NCI-H748 treated with DMSO at 0.1 percent for 48 hours (cell line): ENCODE measurements at regions not wholly inside any gene's neighbourhood (a gene's known extent, or its start where the extent isn't known, plus 50 kb on each side); places are given as distances from the start of the nearest gene placed in this dataset.
"Not testable (repeated sequence)": the region's sequence is repeated elsewhere in the genome, so short reads cannot be mapped to it uniquely, and the experiment has no call there.

Experiments used
- DNase-seq: peaks from one replicate; lab custom pipeline; 2025; lab: John Stamatoyannopoulos, UW

DNA sequence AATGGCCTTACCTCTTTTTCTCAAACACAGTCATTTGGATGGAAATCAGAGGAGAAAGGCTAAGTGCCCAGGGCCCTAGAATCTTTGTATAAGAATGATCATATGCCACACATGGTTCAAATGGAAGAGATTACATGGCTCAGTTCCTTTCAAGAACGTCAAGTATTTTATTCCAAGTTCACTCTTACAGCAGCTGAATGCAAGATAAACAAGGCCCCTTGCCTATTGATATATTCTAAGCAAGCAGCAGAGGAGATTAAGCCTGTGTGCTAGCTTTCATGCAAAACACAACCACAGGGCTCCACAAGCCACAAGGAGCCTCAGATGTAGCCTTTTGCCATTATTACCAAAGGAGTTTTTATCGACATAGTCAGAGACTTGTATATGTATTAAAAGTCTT, 55.3 kb upstream of the SLCO6A1 start:
- no peak for DNase-seq

DNA sequence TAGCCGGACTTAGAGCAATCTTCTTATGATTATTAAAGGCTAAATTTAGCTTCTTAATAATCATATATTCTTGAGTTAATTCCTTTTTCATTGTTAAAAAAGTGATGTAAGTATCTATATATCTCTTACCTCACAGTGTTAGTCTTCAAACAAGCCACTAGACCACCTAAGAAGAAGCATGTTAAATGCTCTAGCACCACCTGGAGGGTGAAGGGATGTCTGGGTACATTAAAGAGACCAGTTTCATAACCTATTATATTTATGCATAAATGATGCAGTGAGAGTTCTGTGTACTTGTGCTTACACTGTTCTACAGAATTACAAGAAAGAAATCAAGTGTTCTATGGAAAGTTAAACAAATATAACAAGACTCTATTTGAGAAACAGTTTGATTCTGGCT, 55.9 kb upstream of the SLCO6A1 start:
- DNase-seq: peak; percentile 25

GRCh38 chr5:102561894-102562760, 63.3 kb upstream of the SLCO6A1 start:
- no peak for DNase-seq

DNA sequence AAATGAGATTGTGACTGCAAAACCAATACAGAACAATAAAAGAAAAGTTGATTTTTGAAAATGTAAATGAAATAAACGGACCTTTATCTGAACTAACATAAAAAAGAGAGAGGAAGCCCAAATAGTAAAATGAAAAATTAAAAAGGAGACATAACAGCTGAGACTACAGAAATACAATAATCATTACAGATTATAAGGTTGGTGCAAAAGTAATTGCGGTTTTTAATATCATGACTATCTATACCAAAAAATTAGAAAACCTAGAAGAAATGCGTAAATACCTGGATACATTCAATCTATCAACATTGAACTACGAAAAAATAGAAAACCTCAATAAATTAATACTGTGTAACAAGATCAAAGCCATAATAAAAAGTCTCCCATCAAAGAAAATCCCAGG, 71.9 kb upstream of the SLCO6A1 start:
- no peak for DNase-seq

DNA sequence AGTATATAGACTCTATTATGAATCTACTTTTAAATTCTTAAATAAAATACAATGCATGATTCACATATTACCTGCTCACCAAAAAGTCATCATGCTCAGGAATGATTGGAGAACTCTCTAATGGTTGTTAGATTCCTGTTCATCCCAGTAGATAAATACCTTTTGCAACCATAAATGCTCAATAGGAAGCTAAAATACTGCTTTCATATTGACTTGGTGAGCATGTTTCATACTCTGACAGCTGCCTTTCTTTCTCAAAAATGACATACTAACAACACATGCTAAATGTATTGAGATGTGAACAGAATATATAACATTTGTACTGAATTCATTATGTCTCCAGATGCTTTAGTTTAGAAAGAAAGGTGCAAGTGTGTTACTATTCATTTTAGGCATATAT, 79.6 kb upstream of the SLCO6A1 start:
- DNase-seq: no peak

GRCh38 chr5:102579379-102579778, 80.6 kb upstream of the SLCO6A1 start:
- no peak for DNase-seq

DNA sequence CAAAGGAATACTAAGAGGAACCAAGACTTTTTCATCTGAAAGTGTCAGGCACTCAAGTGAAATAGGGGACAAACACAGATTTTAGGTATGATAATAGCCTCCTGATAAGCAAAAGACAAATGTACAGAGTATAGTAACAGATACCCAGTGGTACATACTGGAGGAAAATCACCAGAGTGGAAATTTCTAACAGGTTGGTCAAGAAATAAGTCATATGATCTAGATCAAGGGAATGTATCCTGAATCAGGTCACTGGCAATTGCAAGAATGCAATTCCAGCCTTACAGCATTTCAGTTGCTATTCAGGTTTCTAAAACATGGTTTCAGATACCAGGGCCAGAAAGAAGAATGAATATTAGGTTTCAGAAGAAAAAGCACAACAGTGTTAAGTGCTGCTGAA, 82.2 kb upstream of the SLCO6A1 start:
- DNase-seq: no peak

DNA sequence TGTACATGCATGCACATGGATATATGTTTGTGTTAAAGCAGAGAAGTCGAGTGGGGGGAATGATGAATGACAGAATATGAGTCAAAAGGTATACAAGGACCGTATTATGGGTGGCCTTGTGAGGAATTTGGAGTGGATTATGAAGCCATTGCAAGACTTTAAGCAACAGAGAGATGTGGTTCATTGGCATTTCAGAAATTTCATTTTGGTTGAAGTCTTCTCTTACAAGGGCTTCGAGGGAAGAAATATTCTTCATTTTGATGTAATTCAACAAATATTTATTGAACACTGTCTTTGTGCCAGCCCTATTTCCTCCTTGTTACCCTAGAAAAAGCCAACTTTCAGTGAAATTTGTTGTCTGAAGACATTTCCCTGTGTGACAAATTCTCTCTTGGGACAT, 83.9 kb upstream of the SLCO6A1 start:
- no peak for DNase-seq

- DNase-seq: peak; percentile 77
These were observed 84.7 kb upstream of the SLCO6A1 start for GRCh38 chr5:102583276-102584124.

GRCh38 chr5:102589661-102590060, 90.9 kb upstream of the SLCO6A1 start:
- DNase-seq: no peak

DNA sequence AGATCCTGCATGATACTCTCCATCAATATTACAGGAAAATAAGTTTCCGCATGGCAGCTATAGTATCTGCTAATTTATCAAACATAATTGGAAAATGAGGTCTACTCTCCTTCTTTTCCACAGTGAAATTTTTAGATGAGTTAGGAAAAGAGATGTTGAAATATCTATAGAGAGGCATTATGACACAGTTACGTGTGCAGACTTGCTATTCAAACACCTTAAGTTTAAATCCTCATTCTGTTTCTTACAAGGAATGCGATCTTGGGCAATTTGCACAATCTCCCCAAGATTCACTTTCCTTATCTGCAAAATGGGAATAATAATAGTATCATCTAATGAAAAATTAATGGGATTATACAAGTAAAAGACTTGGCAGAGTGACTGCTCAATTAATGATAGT, 91.7 kb upstream of the SLCO6A1 start:
- no peak for DNase-seq

DNA sequence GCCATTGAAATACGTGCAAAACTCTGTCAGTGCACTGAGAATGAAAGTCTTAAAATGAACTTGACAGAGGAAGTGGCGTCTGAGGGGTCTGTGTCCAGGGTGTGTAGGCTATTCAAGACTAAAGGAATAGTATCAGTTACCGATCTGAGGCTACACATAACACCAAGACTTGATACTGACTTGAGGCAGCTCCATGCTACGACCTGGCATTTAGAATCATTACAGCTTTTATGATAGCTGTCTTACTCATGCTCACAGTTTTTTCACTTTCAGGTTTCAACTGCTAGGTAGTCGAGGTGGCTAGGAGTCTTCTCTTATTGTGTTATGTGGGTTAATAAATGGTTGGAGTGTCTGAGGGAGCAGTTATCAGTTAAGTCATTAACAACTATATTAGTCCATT, 92.8 kb upstream of the SLCO6A1 start:
- DNase-seq: no peak

DNA sequence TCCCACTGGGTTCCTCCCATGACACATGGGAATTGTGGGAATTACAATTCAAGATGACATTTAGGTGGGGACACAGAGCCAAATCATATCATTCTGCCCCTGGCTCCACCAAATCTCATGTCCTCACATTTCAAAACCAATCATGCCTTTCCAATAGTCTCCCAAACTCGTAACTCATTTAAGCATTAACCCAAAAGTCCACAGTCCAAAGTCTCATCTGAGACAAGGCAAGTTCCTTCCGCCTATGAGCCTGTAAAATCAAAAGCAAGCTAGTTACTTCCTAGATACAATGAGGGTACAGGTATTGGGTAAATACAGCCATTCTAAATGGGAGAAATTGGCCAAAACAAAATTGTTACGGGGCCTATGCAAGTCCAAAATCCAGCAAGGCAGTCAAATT, 93.8 kb upstream of the SLCO6A1 start:
- DNase-seq: not testable (repeated sequence)

DNA sequence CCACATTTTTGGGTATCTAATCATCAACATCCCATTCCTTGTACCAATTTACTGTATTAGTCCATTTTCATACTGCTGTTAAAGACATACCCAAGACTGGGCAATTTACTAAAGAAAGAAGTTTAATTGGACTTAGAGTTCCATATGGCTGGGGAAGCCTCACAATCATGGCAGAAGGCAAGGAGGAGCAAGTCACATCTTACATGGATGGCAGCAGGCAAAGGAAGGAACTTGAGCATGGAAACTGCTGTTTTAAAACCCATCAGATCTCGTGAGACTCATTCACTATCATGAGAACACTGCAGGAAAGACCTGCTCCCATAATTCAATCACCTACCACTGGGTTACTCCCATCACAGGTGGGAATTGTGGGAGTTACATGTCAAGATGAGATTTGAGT, 95.4 kb upstream of the SLCO6A1 start:
- DNase-seq: no peak

- DNase-seq: no peak
These were observed 96.5 kb upstream of the SLCO6A1 start for GRCh38 chr5:102595332-102595731.

DNA sequence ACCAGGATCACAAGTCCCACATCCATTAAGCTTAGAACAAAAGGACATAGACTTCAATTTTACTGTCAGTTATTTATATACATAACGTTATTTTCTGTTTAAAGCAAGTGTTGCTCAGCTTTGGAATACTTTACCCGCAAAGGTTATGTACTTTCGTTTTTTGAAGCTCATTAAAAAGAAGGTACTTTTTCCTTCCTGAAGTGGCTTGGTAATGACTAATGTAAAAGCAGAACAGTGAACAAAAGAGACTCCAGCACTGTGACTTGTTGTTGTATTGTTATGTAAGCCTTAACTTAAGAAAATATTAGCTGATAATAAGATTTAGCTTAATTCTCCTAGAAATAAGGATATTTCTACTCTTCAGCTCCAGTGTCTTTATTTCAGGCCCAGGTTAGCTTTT, 97.3 kb upstream of the SLCO6A1 start:
- no peak for DNase-seq

- DNase-seq: no peak
These were observed 98.2 kb upstream of the SLCO6A1 start for GRCh38 chr5:102596951-102597350.

GRCh38 chr5:102599289-102599688, 100.5 kb upstream of the SLCO6A1 start:
- no peak for DNase-seq

DNA sequence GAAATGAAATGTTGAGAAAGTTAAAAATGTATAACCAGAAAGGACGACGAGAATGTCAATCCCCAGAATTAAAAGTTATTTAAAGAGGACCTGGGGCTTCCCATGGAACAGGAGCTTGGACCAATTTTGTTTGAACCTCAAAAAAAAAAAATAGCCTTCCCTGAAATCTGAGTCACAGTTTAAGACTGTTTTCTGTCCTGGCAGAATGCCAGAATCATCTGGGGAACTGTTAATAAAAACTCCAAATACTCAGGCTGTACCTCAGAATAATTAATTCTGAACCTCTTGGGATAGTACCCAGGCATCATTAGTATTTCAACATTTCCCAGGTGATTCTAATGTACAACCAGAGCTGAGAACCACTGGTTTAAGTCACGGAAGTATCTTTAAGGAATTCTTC, 102.2 kb upstream of the SLCO6A1 start:
- no peak for DNase-seq

- no peak for DNase-seq
These were observed 104.9 kb upstream of the SLCO6A1 start for GRCh38 chr5:102603670-102604069.

GRCh38 chr5:102608414-102608813, 109.6 kb upstream of the SLCO6A1 start:
- DNase-seq: no peak

DNA sequence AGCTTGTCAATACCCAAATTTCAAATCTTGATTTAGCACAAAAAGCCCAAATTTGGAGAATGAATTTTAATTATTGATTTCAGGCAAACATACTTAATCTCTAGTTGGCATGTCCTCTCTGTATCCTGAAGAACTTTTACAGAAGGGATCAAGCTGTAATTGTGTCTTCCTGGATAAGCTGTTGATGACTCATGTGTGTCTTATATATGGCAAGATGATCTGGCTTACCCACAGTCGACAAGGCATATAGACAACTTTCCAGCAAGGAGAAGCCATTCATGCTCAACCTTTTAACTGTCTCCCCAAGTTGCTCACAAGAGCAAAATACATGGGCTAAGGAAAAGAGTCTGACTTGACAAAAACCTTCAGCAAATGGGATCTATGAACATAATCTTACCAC, 112.5 kb upstream of the SLCO6A1 start:
- DNase-seq: no peak

- no peak for DNase-seq
These were observed 114.9 kb upstream of the SLCO6A1 start for GRCh38 chr5:102613661-102614060.
